ENCODE measurements at regions not wholly inside any gene's neighbourhood (a gene's known extent, or its start where the extent isn't known, plus 50 kb on each side); places are given as distances from the start of the nearest gene placed in this dataset.

GRCh38 chr4:130183766-130184165 lies 1087.8 kb downstream of the C4orf33 start:
- DNase-seq: no peak

- DNase-seq: no peak
Observed at GRCh38 chr4:130185123-130185522, 1089.2 kb downstream of the C4orf33 start.

- DNase-seq: no peak
Observed at GRCh38 chr4:130186931-130187330, 1091.0 kb downstream of the C4orf33 start.

- DNase-seq: no peak
Observed at GRCh38 chr4:130187587-130187986, 1091.6 kb downstream of the C4orf33 start.

GRCh38 chr4:130192787-130193186 lies 1096.8 kb downstream of the C4orf33 start:
- DNase-seq: no peak

GRCh38 chr4:130197946-130198345 lies 1102.0 kb downstream of the C4orf33 start:
- DNase-seq: no peak

GRCh38 chr4:130203571-130203970 lies 1107.6 kb downstream of the C4orf33 start:
- no peak for DNase-seq

GRCh38 chr4:130210864-130211263 lies 1114.9 kb downstream of the C4orf33 start:
- DNase-seq: no peak

- no peak for DNase-seq
Observed at GRCh38 chr4:130214268-130214667, 1118.3 kb downstream of the C4orf33 start.

GRCh38 chr4:130233377-130234047 lies 1137.6 kb downstream of the C4orf33 start:
- no peak for DNase-seq

- no peak for DNase-seq
Observed at GRCh38 chr4:130238121-130238520, 1142.2 kb downstream of the C4orf33 start.

- DNase-seq: no peak
Observed at GRCh38 chr4:130249002-130249401, 1153.0 kb downstream of the C4orf33 start.

GRCh38 chr4:130257271-130257670 lies 1161.3 kb downstream of the C4orf33 start:
- no peak for DNase-seq

- DNase-seq: no peak
Observed at GRCh38 chr4:130266814-130267213, 1170.9 kb downstream of the C4orf33 start.

- DNase-seq: no peak
Observed at GRCh38 chr4:130288576-130288975, 1192.6 kb downstream of the C4orf33 start.

GRCh38 chr4:130293692-130294091 lies 1197.7 kb downstream of the C4orf33 start:
- no peak for DNase-seq

GRCh38 chr4:130296448-130296847 lies 1200.5 kb downstream of the C4orf33 start:
- DNase-seq: no peak

GRCh38 chr4:130306566-130306965 lies 1210.6 kb downstream of the C4orf33 start:
- no peak for DNase-seq

- DNase-seq: no peak
Observed at GRCh38 chr4:130309221-130309620, 1213.3 kb downstream of the C4orf33 start.

GRCh38 chr4:130322439-130322838 lies 1226.5 kb downstream of the C4orf33 start:
- DNase-seq: no peak

- DNase-seq: no peak
Observed at GRCh38 chr4:130329036-130329435, 1233.1 kb downstream of the C4orf33 start.

GRCh38 chr4:130333241-130333759 lies 1237.3 kb downstream of the C4orf33 start:
- DNase-seq: no peak

- DNase-seq: no peak
Observed at GRCh38 chr4:130335417-130336194, 1239.7 kb downstream of the C4orf33 start.
